T47D (cell line): ENCODE measurements at regions not wholly inside any gene's neighbourhood (a gene's known extent, or its start where the extent isn't known, plus 50 kb on each side); places are given as distances from the start of the nearest gene placed in this dataset.
"Not testable (repeated sequence)": the region's sequence is repeated elsewhere in the genome, so short reads cannot be mapped to it uniquely, and the experiment has no call there.

Experiments
- DNase-seq, 2 experiments: peaks; one replicate each; pipeline versions ENCODE4 v3.0.0 to v3.0.0-alpha.2; 2011 to 2012; ENCODE audit warnings: low read depth in 1 of 2, low spot score in 1 of 2
- JUND ChIP-seq: IDR thresholded peaks from 2 replicates; pipeline ENCODE4 v1.6.1; 2012; ENCODE audit warnings: low read depth
- in situ Hi-C: cut with HindIII; loops from 2 replicates; pipeline ENCODE4 v1.10.0; 2016; ENCODE audit warnings: low sequenced_read_pairs, low pct_unique_long_range_greater_than_20kb

- in situ Hi-C loops: no loop called here
- TF ChIP-seq JUND: no peak
- no peak for DNase-seq
Measured at GRCh38 chr16:79895053-79895916, 294.7 kb upstream of the MAF start.

GRCh38 chr16:79893445-79893844 is 292.9 kb upstream of the MAF start:
- no peak for TF ChIP-seq JUND
- no peak for DNase-seq
- in situ Hi-C loops: no loop called here

- TF ChIP-seq JUND: no peak
- DNase-seq: no peak
- in situ Hi-C loops: no loop called here
Measured at GRCh38 chr16:79892278-79892677, 291.7 kb upstream of the MAF start.

GRCh38 chr16:79891458-79891857 is 290.9 kb upstream of the MAF start:
- no peak for TF ChIP-seq JUND
- in situ Hi-C loops: no loop called here
- no peak for DNase-seq

- peak in 1 of 2 experiments; percentile 8 for DNase-seq
- no peak for TF ChIP-seq JUND
- in situ Hi-C loops: no loop called here
Measured at GRCh38 chr16:79887541-79888540, 287.3 kb upstream of the MAF start.

GRCh38 chr16:79885320-79885719 is 284.8 kb upstream of the MAF start:
- TF ChIP-seq JUND: no peak
- no peak for DNase-seq
- in situ Hi-C loops: no loop called here

- TF ChIP-seq JUND: no peak
- in situ Hi-C loops: no loop called here
- no peak for DNase-seq
Measured at GRCh38 chr16:79883494-79883893, 283.0 kb upstream of the MAF start.

GRCh38 chr16:79882340-79883005 is 281.9 kb upstream of the MAF start:
- no peak for TF ChIP-seq JUND
- in situ Hi-C loops: no loop called here
- DNase-seq: no peak

GRCh38 chr16:79881107-79881506 is 280.6 kb upstream of the MAF start:
- DNase-seq, in situ Hi-C loops: not testable (repeated sequence)

GRCh38 chr16:79876332-79876730 is 275.8 kb upstream of the MAF start:
- in situ Hi-C loops: no loop called here
- DNase-seq: no peak
- no peak for TF ChIP-seq JUND

- DNase-seq: no peak
- no peak for TF ChIP-seq JUND
Measured at GRCh38 chr16:79874391-79874790, 273.9 kb upstream of the MAF start.

GRCh38 chr16:79873825-79874224 is 273.3 kb upstream of the MAF start:
- in situ Hi-C loops: no loop called here
- DNase-seq: no peak
- no peak for TF ChIP-seq JUND

More at GRCh38 chr16:79874391-79874790, 273.9 kb upstream of the MAF start:
- in situ Hi-C loops: no loop called here
